ENCODE measurements at regions not wholly inside any gene's neighbourhood (a gene's known extent, or its start where the extent isn't known, plus 50 kb on each side); places are given as distances from the start of the nearest gene placed in this dataset.

GRCh38 chr2:217437290-217437870 lies 565.4 kb downstream of the TNS1 start:
- Histone ChIP-seq H3K9me3 (no peaks in the 10 kb centered on the region), H3K4me1 (peaks cover 18 to 49% (median 35%) of the 10 kb centered on the region in 3 donors), H3K27me3 (no peaks in the 10 kb centered on the region), H3K4me3 (no peak overlapping the region), H3K27ac (peak overlapping the region; percentile 26 to 76 (median 64)), H3K36me3 (no peaks in the 10 kb centered on the region)
- intact Hi-C loops (cut with DNase I), result no loop called here
- no peak for DNase-seq
- TF ChIP-seq CTCF (IDR thresholded peaks at IDR 0.05) (no peak), POLR2A (IDR thresholded peaks at IDR 0.05) (no peak)
- WGBS, 2 donors, result 65 to 80% methylated on average over 5 to 6 of the region's 6 CpGs

GRCh38 chr2:217436386-217436785 lies 566.4 kb downstream of the TNS1 start:
- H3K4me1 ChIP-seq, result peaks cover 18 to 55% (median 36%) of the 10 kb centered on the region in 3 donors
- H3K27ac ChIP-seq, result peak overlapping the region; percentile 37 to 76 (median 64)
- WGBS, 2 donors, result 63 to 78% methylated on average over 4 to 5 of the region's 5 CpGs
- intact Hi-C loops (cut with DNase I), result no loop called here
- H3K27me3 ChIP-seq, result no peaks in the 10 kb centered on the region
- DNase-seq, result no peak
- H3K36me3 ChIP-seq, result no peaks in the 10 kb centered on the region
- no peak overlapping the region for H3K4me3 ChIP-seq
- TF ChIP-seq CTCF (IDR thresholded peaks at IDR 0.05), result no peak
- TF ChIP-seq POLR2A (IDR thresholded peaks at IDR 0.05), result no peak
- no peaks in the 10 kb centered on the region for H3K9me3 ChIP-seq

GRCh38 chr2:217434180-217434975 lies 568.4 kb downstream of the TNS1 start:
- H3K27ac ChIP-seq, result peak overlapping the region; percentile 20 to 79 (median 66)
- H3K36me3 ChIP-seq, result no peaks in the 10 kb centered on the region
- H3K4me3 ChIP-seq, result peak overlapping the region in 1 of 4 donors; percentile 4
- intact Hi-C loops (cut with DNase I), result no loop called here
- H3K9me3 ChIP-seq, result no peaks in the 10 kb centered on the region
- 30 to 32% methylated on average over 8 of the region's 8 CpGs for WGBS, 2 donors
- no peaks in the 10 kb centered on the region for H3K27me3 ChIP-seq
- TF ChIP-seq POLR2A (IDR thresholded peaks at IDR 0.05) (no peak), CTCF (IDR thresholded peaks at IDR 0.05) (no peak)
- DNase-seq, result peak; percentile 13
- peaks cover 18 to 72% (median 52%) of the 10 kb centered on the region in 3 donors for H3K4me1 ChIP-seq

GRCh38 chr2:217433522-217433921 lies 569.3 kb downstream of the TNS1 start:
- 42 to 73% methylated on average over 4 of the region's 6 CpGs for WGBS, 2 donors
- H3K36me3 ChIP-seq, result no peaks in the 10 kb centered on the region
- no peaks in the 10 kb centered on the region for H3K27me3 ChIP-seq
- H3K4me3 ChIP-seq, result peak overlapping the region in 1 of 4 donors; percentile 4
- peak overlapping the region in 3 of 4 donors; percentile 60 to 79 (median 73) for H3K27ac ChIP-seq
- no peak for DNase-seq
- H3K9me3 ChIP-seq, result no peaks in the 10 kb centered on the region
- intact Hi-C loops (cut with DNase I), result no loop called here
- H3K4me1 ChIP-seq, result peaks cover 18 to 79% (median 53%) of the 10 kb centered on the region in 3 donors
- no peak for TF ChIP-seq POLR2A (IDR thresholded peaks at IDR 0.05)
- TF ChIP-seq CTCF (IDR thresholded peaks at IDR 0.05), result no peak

GRCh38 chr2:217431577-217432269 lies 571.1 kb downstream of the TNS1 start:
- TF ChIP-seq POLR2A (IDR thresholded peaks at IDR 0.05), result no peak
- TF ChIP-seq CTCF (IDR thresholded peaks at IDR 0.05), result no peak
- H3K27ac ChIP-seq, result peak overlapping the region in 3 of 4 donors; percentile 66 to 87 (median 67)
- H3K27me3 ChIP-seq, result no peaks in the 10 kb centered on the region
- no peaks in the 10 kb centered on the region for H3K9me3 ChIP-seq
- no peak overlapping the region for H3K4me3 ChIP-seq
- H3K4me1 ChIP-seq, result peaks cover 11 to 67% (median 48%) of the 10 kb centered on the region in 3 donors
- WGBS, 2 donors, result 54 to 61% methylated on average over 7 of the region's 7 CpGs
- H3K36me3 ChIP-seq, result no peaks in the 10 kb centered on the region
- no peak for DNase-seq
- intact Hi-C loops (cut with DNase I), result no loop called here
